ENCODE measurements at regions not wholly inside any gene's neighbourhood (a gene's known extent, or its start where the extent isn't known, plus 50 kb on each side); places are given as distances from the start of the nearest gene placed in this dataset.

DNA sequence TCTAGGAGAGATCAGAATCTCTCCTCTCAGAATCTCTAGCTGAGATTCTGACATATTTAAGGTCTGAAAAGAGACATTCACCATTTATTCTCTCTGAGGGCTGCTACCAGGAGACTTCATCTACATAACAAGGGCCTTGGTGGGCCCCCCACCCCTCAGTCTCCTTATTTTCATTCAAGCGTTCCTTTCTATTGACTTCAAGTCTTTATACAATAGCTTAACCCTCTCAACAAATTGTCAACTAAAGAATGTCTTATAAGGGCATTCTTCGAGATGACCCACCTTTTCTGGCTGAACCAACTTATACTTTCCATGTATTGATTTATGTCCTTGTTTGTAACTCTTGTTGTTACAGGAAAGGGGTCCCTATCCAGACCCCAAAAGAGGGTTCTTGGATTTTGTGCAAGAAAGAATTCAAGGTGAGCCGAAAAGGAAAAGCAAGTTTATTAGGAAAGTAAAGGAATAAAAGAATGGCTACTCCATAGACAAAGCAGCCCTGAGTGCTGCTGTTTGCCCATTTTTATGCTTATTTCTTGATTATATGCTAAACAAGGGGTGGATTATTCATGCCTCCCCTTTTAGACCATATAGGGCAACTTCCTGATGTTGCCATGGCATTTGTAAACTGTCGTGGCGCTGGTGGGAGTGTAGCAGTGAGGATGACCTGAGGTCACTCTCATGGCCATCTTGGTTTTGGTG lies 209.5 kb upstream of the ALCAM start:
- H3K4me3 ChIP-seq (ENCODE audit: low read depth, low read length): no peak overlapping the region
- no peak for DNase-seq

GRCh38 chr3:105157766-105158085 lies 209.0 kb upstream of the ALCAM start:
- TF ChIP-seq CTCF (IDR thresholded peaks at IDR 0.05; ENCODE audit: low read depth, low read length): no peak
- no peak for DNase-seq
- H3K27ac ChIP-seq: no peak overlapping the region
- no peaks in the 10 kb centered on the region for H3K9me3 ChIP-seq (ENCODE audit: severe bottlenecking)
- no peak overlapping the region for H3K4me3 ChIP-seq (ENCODE audit: low read depth, low read length)
- H3K36me3 ChIP-seq: no peaks in the 10 kb centered on the region
- no peaks in the 10 kb centered on the region for H3K27me3 ChIP-seq (ENCODE audit: insufficient read depth, low read depth, severe bottlenecking)

More for the DNA sequence above, 209.5 kb upstream of the ALCAM start:
- TF ChIP-seq CTCF (IDR thresholded peaks at IDR 0.05; ENCODE audit: low read depth, low read length): no peak
- H3K36me3 ChIP-seq: no peaks in the 10 kb centered on the region
- H3K27me3 ChIP-seq (ENCODE audit: insufficient read depth, low read depth, severe bottlenecking): no peaks in the 10 kb centered on the region
- no peaks in the 10 kb centered on the region for H3K9me3 ChIP-seq (ENCODE audit: severe bottlenecking)
- no peak overlapping the region for H3K27ac ChIP-seq

DNA sequence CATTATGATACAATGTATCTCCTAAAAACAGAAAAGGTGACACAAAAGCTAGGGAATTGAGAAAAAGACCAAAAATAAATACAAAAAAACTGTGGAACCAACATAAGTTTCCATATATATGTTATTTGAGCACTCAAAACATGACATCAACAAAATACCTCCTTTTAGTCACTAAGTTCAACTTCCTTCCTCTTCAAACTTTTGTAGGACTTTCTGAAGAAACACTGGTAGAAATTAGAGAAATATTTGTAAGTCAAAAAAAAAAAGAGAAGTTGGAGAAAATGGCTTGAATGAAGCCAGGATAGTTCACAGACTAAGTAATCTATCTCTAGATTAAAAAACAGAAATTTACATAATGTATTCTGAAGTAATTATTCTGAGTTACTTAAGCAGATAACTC lies 208.4 kb upstream of the ALCAM start:
- no peak for DNase-seq
- no peaks in the 10 kb centered on the region for H3K27me3 ChIP-seq (ENCODE audit: insufficient read depth, low read depth, severe bottlenecking)
- H3K9me3 ChIP-seq (ENCODE audit: severe bottlenecking): no peaks in the 10 kb centered on the region
- H3K4me3 ChIP-seq (ENCODE audit: low read depth, low read length): no peak overlapping the region
- TF ChIP-seq CTCF (IDR thresholded peaks at IDR 0.05; ENCODE audit: low read depth, low read length): no peak
- H3K36me3 ChIP-seq: no peaks in the 10 kb centered on the region
- H3K27ac ChIP-seq: no peak overlapping the region

- Histone ChIP-seq H3K27ac (no peak overlapping the region), H3K36me3 (no peaks in the 10 kb centered on the region), H3K9me3 (ENCODE audit: severe bottlenecking) (no peaks in the 10 kb centered on the region), H3K27me3 (ENCODE audit: insufficient read depth, low read depth, severe bottlenecking) (no peaks in the 10 kb centered on the region), H3K4me3 (ENCODE audit: low read depth, low read length) (no peak overlapping the region)
- no peak for TF ChIP-seq CTCF (IDR thresholded peaks at IDR 0.05; ENCODE audit: low read depth, low read length)
- no peak for DNase-seq
Observed at GRCh38 chr3:105162448-105162847, 204.3 kb upstream of the ALCAM start.

DNA sequence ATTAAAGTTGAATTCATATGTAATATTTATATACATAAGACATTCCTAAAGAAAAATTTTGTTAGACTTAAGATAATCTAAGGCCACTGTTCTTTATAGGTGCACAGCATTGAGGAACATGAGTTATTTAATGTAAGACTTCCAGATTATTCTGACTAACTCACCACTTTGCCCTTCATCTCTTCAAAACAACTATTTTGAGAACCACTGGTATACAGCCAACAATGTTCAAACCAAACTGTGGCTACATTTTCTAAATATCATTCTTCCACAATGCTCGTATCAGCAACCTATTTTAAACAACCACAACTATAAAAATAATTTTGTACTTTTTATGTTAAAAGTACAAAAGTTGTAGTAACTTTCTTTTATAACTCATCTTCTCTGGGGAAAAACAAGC lies 199.8 kb upstream of the ALCAM start:
- Histone ChIP-seq H3K4me3 (ENCODE audit: low read depth, low read length) (no peak overlapping the region), H3K9me3 (ENCODE audit: severe bottlenecking) (no peaks in the 10 kb centered on the region), H3K36me3 (no peaks in the 10 kb centered on the region), H3K27ac (no peak overlapping the region), H3K27me3 (ENCODE audit: insufficient read depth, low read depth, severe bottlenecking) (no peaks in the 10 kb centered on the region)
- no peak for TF ChIP-seq CTCF (IDR thresholded peaks at IDR 0.05; ENCODE audit: low read depth, low read length)
- no peak for DNase-seq

GRCh38 chr3:105170423-105170822 lies 196.3 kb upstream of the ALCAM start:
- Histone ChIP-seq H3K27ac (no peak overlapping the region), H3K27me3 (ENCODE audit: insufficient read depth, low read depth, severe bottlenecking) (no peaks in the 10 kb centered on the region), H3K36me3 (no peaks in the 10 kb centered on the region), H3K9me3 (ENCODE audit: severe bottlenecking) (no peaks in the 10 kb centered on the region), H3K4me3 (ENCODE audit: low read depth, low read length) (no peak overlapping the region)
- no peak for DNase-seq
- TF ChIP-seq CTCF (IDR thresholded peaks at IDR 0.05; ENCODE audit: low read depth, low read length): no peak
